Psoas muscle (tissue), 7 donors: ENCODE measurements at regions not wholly inside any gene's neighbourhood (a gene's known extent, or its start where the extent isn't known, plus 50 kb on each side); places are given as distances from the start of the nearest gene placed in this dataset.
"Not testable (repeated sequence)": the region's sequence is repeated elsewhere in the genome, so short reads cannot be mapped to it uniquely, and the experiment has no call there.

Source experiments
- ATAC-seq, 4 donors: fragments of 200-7000 bp; cut with Tn5 transposase; one replicate each; pipeline ENCODE4 v1.9.1; 2020; ENCODE audit warnings: moderate library complexity in 3 of 4, mild to moderate bottlenecking in 2 of 4
- DNase-seq, 2 donors: peaks; one replicate each; pipeline ENCODE4 v3.0.0-alpha.2; 2020
- H3K27ac ChIP-seq: fragments of 200-600 bp; one replicate; pipeline ENCODE4 v1.8.0; 2022
- H3K27me3 ChIP-seq, 3 donors: fragments of 200-600 bp in 1 of 3; one replicate each; pipeline versions ENCODE4 v1.6.1 to v1.8.0; 2013 to 2022; ENCODE audit warnings: low read length in 2 of 3, mild to moderate bottlenecking in 2 of 3, moderate library complexity in 1 of 3; ENCODE audit not compliant: insufficient read depth in 3 of 3
- H3K36me3 ChIP-seq, 2 donors: fragments of 200-600 bp in 1 of 2; one replicate each; pipeline versions ENCODE4 v1.6.1 to v1.8.0; 2013 to 2022; ENCODE audit warnings: low read depth in 1 of 2, mild to moderate bottlenecking in 1 of 2, moderate library complexity in 1 of 2; ENCODE audit not compliant: insufficient read depth in 1 of 2
- H3K4me1 ChIP-seq: fragments of 200-600 bp; one replicate; pipeline ENCODE4 v1.8.0; 2022
- H3K4me3 ChIP-seq: fragments of 200-600 bp; one replicate; pipeline ENCODE4 v1.8.0; 2022; ENCODE audit warnings: mild to moderate bottlenecking
- H3K9me3 ChIP-seq: fragments of 200-600 bp; one replicate; pipeline ENCODE4 v1.8.0; 2022
- CTCF ChIP-seq: fragments of 200-600 bp; IDR thresholded peaks from one replicate; pipeline ENCODE4 v1.8.0; 2022; ENCODE audit warnings: antibody characterized with exemption
- WGBS, 3 donors: extraction: QIAGEN DNeasy Blood & Tissue Kit; methylation state at CpG; one replicate each; pipeline versions ENCODE4 v1.1.6 to v1.1.7; 2013; 5-methylcytosine and 5-hydroxymethylcytosine counted together
- intact Hi-C, 2 donors: fragments of 100-400 bp; cut with DNase I; formaldehyde crosslinking; loops; one replicate each; pipeline versions ENCODE4 v1.11.0 to v1.14.2; 2022
- donor health status: healthy with polysubstance abuse.
- donor health status: DM: no; HTN: no; CAD: no; lungs with moderate emphysema.
- donor health status: Bipolar disorder and iron deficiency.
- donor health status: healthy.
- donor health status: DM: yes; HTN: yes; CAD: no.
- donor health status: DM: no; HTN: no; CAD: no.
- donor health status: DM: yes; HTN: yes; CAD: no.

- intact Hi-C loops: no loop called here
- WGBS, 3 donors: 64 to 78% (median 67%) methylated on average over 3 of the region's 3 CpGs
Measured at GRCh38 chr5:101531026-101531425, 627.9 kb upstream of the ST8SIA4 start.

GRCh38 chr5:101529094-101529493 is 626.0 kb upstream of the ST8SIA4 start:
- ATAC-seq, intact Hi-C loops, H3K4me3 ChIP-seq, H3K9me3 ChIP-seq, H3K36me3 ChIP-seq, DNase-seq, H3K27me3 ChIP-seq, H3K4me1 ChIP-seq, H3K27ac ChIP-seq: not testable (repeated sequence)
- WGBS, 3 donors: 78 to 84% (median 81%) methylated on average over 8 of the region's 8 CpGs

More at GRCh38 chr5:101531026-101531425, 627.9 kb upstream of the ST8SIA4 start:
- DNase-seq (no peak), ATAC-seq (no peak)
- Histone ChIP-seq H3K4me3 (no peak overlapping the region), H3K9me3 (no peaks in the 10 kb centered on the region), H3K27ac (no peak overlapping the region), H3K27me3 (no peaks in the 10 kb centered on the region), H3K36me3 (no peaks in the 10 kb centered on the region), H3K4me1 (no peaks in the 10 kb centered on the region)
- TF ChIP-seq CTCF: no peak

GRCh38 chr5:101520417-101520816 is 617.3 kb upstream of the ST8SIA4 start:
- no peak for TF ChIP-seq CTCF
- Histone ChIP-seq H3K4me3 (no peak overlapping the region), H3K27ac (no peak overlapping the region), H3K9me3 (peaks cover 11% of the 10 kb centered on the region), H3K27me3 (no peaks in the 10 kb centered on the region), H3K36me3 (no peaks in the 10 kb centered on the region), H3K4me1 (no peaks in the 10 kb centered on the region)
- WGBS, 3 donors: 69 to 81% (median 73%) methylated on average over 2 of the region's 2 CpGs
- DNase-seq (no peak), ATAC-seq (no peak)
- intact Hi-C loops: no loop called here

- intact Hi-C loops: no loop called here
- Histone ChIP-seq H3K9me3 (peaks cover 11% of the 10 kb centered on the region), H3K27ac (no peak overlapping the region), H3K36me3 (no peaks in the 10 kb centered on the region), H3K27me3 (no peaks in the 10 kb centered on the region), H3K4me1 (no peaks in the 10 kb centered on the region), H3K4me3 (no peak overlapping the region)
- DNase-seq: no peak
- TF ChIP-seq CTCF: no peak
- ATAC-seq: no peak
- WGBS, 3 donors: 74 to 79% (median 75%) methylated on average over 2 of the region's 2 CpGs
Measured at GRCh38 chr5:101517795-101518194, 614.7 kb upstream of the ST8SIA4 start.

GRCh38 chr5:101515721-101516120 is 612.6 kb upstream of the ST8SIA4 start:
- Histone ChIP-seq H3K27ac (no peak overlapping the region), H3K4me1 (no peaks in the 10 kb centered on the region), H3K36me3 (no peaks in the 10 kb centered on the region), H3K9me3 (peaks cover 11% of the 10 kb centered on the region), H3K27me3 (no peaks in the 10 kb centered on the region), H3K4me3 (no peak overlapping the region)
- WGBS, 3 donors: 64 to 74% (median 64%) methylated on average over 2 of the region's 2 CpGs
- DNase-seq (no peak), ATAC-seq (no peak)
- intact Hi-C loops: no loop called here
- TF ChIP-seq CTCF: no peak
